GM19455 (cell line): ENCODE measurements at regions not wholly inside any gene's neighbourhood (a gene's known extent, or its start where the extent isn't known, plus 50 kb on each side); places are given as distances from the start of the nearest gene placed in this dataset.
"Not testable (repeated sequence)": the region's sequence is repeated elsewhere in the genome, so short reads cannot be mapped to it uniquely, and the experiment has no call there.

Experiments
- ATAC-seq: cut with Tn5 transposase; IDR thresholded peaks from one replicate; pipeline ENCODE4 v1.9.1; 2021; ENCODE audit not compliant: unreplicated experiment

- no peak for ATAC-seq
Measured at GRCh38 chr3:27661797-27662196, 60.3 kb downstream of the EOMES start.

- ATAC-seq, result peak; percentile 79
Measured at GRCh38 chr3:27659279-27660021, 62.7 kb downstream of the EOMES start.

- ATAC-seq, result no peak
Measured at GRCh38 chr3:27658741-27659140, 63.4 kb downstream of the EOMES start.

GRCh38 chr3:27657871-27658270 lies 64.3 kb downstream of the EOMES start:
- ATAC-seq, result no peak

- no peak for ATAC-seq
Measured at GRCh38 chr3:27657404-27657803, 64.7 kb downstream of the EOMES start.

GRCh38 chr3:27656790-27657189 lies 65.3 kb downstream of the EOMES start:
- ATAC-seq, result no peak

- ATAC-seq, result no peak
Measured at GRCh38 chr3:27655547-27655946, 66.6 kb downstream of the EOMES start.

GRCh38 chr3:27653803-27654558 lies 68.1 kb downstream of the EOMES start:
- ATAC-seq, result no peak

GRCh38 chr3:27649277-27649676 lies 72.8 kb downstream of the EOMES start:
- no peak for ATAC-seq

GRCh38 chr3:27646896-27647295 lies 75.2 kb downstream of the EOMES start:
- no peak for ATAC-seq

- ATAC-seq, result no peak
Measured at GRCh38 chr3:27644941-27645340, 77.2 kb downstream of the EOMES start.

- no peak for ATAC-seq
Measured at GRCh38 chr3:27643355-27643754, 78.8 kb downstream of the EOMES start.

- no peak for ATAC-seq
Measured at GRCh38 chr3:27642796-27643195, 79.3 kb downstream of the EOMES start.

GRCh38 chr3:27641888-27642601 lies 80.1 kb downstream of the EOMES start:
- ATAC-seq, result no peak

- no peak for ATAC-seq
Measured at GRCh38 chr3:27641271-27641800, 80.8 kb downstream of the EOMES start.

- ATAC-seq, result no peak
Measured at GRCh38 chr3:27639271-27639670, 82.9 kb downstream of the EOMES start.

- no peak for ATAC-seq
Measured at GRCh38 chr3:27638594-27638993, 83.5 kb downstream of the EOMES start.

- no peak for ATAC-seq
Measured at GRCh38 chr3:27637346-27637995, 84.7 kb downstream of the EOMES start.

GRCh38 chr3:27635006-27635405 lies 87.1 kb downstream of the EOMES start:
- not testable (repeated sequence) for ATAC-seq

- peak; percentile 35 for ATAC-seq
Measured at GRCh38 chr3:27633224-27633545, 88.9 kb downstream of the EOMES start.
